ENCODE measurements at regions not wholly inside any gene's neighbourhood (a gene's known extent, or its start where the extent isn't known, plus 50 kb on each side); places are given as distances from the start of the nearest gene placed in this dataset.
"Not testable (repeated sequence)": the region's sequence is repeated elsewhere in the genome, so short reads cannot be mapped to it uniquely, and the experiment has no call there.

- not testable (repeated sequence) for TF ChIP-seq EZH2 (IDR thresholded peaks at IDR 0.05; ENCODE audit: insufficient read depth, poor library complexity, severe bottlenecking); EZH2phosphoT487 (IDR thresholded peaks at IDR 0.05; ENCODE audit: insufficient read depth, low read depth)
Measured at GRCh38 chr5:60530144-60530848, 169.7 kb downstream of the DEPDC1B start.

All from GM23248 (cell line).